Thoracic aorta (tissue), 2 donors: ENCODE measurements at regions not wholly inside any gene's neighbourhood (a gene's known extent, or its start where the extent isn't known, plus 50 kb on each side); places are given as distances from the start of the nearest gene placed in this dataset.

Experiments
- ATAC-seq: fragments of 150-250 bp; one replicate; pipeline ENCODE4 v1.8.0; 2017; ENCODE audit warnings: low read depth; ENCODE audit not compliant: insufficient number of reproducible peaks, low FRiP score
- DNase-seq: peaks from one replicate; pipeline ENCODE4 v3.0.0-alpha.2; 2020; ENCODE audit warnings: low spot score
- H3K27ac ChIP-seq, 2 donors: fragments of 200-600 bp; sonication (generic); 1 replicate in 1 of 2; 2 replicates in 1 of 2; pipeline ENCODE4 v1.5.1; 2016; ENCODE audit warnings: mild to moderate bottlenecking in 2 of 2, moderate library complexity in 2 of 2
- H3K27me3 ChIP-seq: fragments of 200-600 bp; sonication (generic); replicated peaks from 2 replicates; pipeline ENCODE4 v1.6.0; 2016; ENCODE audit warnings: mild to moderate bottlenecking; ENCODE audit not compliant: insufficient read depth
- H3K36me3 ChIP-seq: fragments of 200-600 bp; sonication (generic); one replicate; pipeline ENCODE4 v1.5.1; 2016
- H3K4me1 ChIP-seq, 2 donors: fragments of 200-600 bp; sonication (generic); 1 replicate in 1 of 2; 2 replicates in 1 of 2; pipeline versions ENCODE4 v1.5.1 to v1.6.0; 2016; ENCODE audit warnings: low read depth in 2 of 2, mild to moderate bottlenecking in 1 of 2; ENCODE audit not compliant: control insufficient read depth in 1 of 2
- H3K4me3 ChIP-seq: fragments of 200-600 bp; sonication (generic); 2 replicates; pipeline ENCODE4 v1.5.1; 2016; ENCODE audit warnings: mild to moderate bottlenecking
- H3K9me3 ChIP-seq: fragments of 200-600 bp; sonication (generic); 2 replicates; pipeline ENCODE4 v1.5.1; 2016
- CTCF ChIP-seq: fragments of 200-600 bp; sonication (generic); IDR thresholded peaks from one replicate; pipeline ENCODE4 v1.5.1; 2019; ENCODE audit warnings: antibody characterized with exemption

- peaks cover 3 to 10% of the 10 kb centered on the region in 2 donors for H3K4me1 ChIP-seq
- H3K27me3 ChIP-seq, result no peaks in the 10 kb centered on the region
- DNase-seq (no peak), ATAC-seq (no peak)
- no peaks in the 10 kb centered on the region for H3K9me3 ChIP-seq
- no peak overlapping the region for H3K4me3 ChIP-seq
- no peak for TF ChIP-seq CTCF
- no peaks in the 10 kb centered on the region for H3K36me3 ChIP-seq
- H3K27ac ChIP-seq, result no peak overlapping the region
Measured at GRCh38 chr14:61614693-61615092, 80.6 kb upstream of the HIF1A start.

DNA sequence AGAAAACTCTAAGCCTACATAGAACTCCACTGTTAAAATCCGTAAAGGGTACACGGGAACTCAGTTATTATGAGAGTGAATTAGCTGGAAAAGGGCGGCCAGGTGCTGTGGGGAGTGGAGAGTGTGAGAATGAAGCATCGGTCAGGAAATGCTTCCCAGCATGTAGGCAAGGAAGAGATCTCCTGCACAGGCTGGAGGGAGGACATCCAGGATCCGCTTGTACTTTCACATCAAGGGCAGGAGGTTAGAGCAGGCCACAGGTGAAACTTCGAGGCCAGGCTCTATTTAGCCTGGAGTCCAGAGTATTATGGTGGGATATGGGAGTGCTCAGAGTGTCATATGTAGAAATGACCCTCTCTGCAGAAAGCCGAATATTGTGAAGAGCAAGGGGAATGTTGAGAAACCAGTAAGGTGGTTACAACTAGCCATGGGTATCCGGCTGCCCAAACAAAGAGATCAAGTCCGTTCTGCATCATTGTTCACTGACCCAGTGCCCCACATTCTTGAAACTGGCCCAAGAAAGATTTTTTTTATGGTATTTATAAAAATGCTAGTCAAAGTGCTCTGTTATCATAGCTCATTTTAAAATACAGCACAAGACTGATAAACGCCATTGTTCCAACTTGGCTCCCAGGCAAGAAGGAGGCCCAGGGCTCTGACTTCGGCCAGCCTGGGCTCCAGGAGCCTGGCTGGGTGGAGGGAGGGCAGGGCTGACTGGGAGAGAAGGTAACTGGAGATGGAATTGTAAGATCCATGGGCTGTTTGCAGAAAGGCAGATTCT is 79.4 kb upstream of the HIF1A start:
- no peak overlapping the region for H3K4me3 ChIP-seq
- no peak for DNase-seq
- ATAC-seq, result no peak
- no peak for TF ChIP-seq CTCF
- H3K36me3 ChIP-seq, result no peaks in the 10 kb centered on the region
- no peaks in the 10 kb centered on the region for H3K27me3 ChIP-seq
- no peak overlapping the region for H3K27ac ChIP-seq
- no peaks in the 10 kb centered on the region for H3K9me3 ChIP-seq
- H3K4me1 ChIP-seq, result peaks cover 8 to 20% of the 10 kb centered on the region in 2 donors

DNA sequence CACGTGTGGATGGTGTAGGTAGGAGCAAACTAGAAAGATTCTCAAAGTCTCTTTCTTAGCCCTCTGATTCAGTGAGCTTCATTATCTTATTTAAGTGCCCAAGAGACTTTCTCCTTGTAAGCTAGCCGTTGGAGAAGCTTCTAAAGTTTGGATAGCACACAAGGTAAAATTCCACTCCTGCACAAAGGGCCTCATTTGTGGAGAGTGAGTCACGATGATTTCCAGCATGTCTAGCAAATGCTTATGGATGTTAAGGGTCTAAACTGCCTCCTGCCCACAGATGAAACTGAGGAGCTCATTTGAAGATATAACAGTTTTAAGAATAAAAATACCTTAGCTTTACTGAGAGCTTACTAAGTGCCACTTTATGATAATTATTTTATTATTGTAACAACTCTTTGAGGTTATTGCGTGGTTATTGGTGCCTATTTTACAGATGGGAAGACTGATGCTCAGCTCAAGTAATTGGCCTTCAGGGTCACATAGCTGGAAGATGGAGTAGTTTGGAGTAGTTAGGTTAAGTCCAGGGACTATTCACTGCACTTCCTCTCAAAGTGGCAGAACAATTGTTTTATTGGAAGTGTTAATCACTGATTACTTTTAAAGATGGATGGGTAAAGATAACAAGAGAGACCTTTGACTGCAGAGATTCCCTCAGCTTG is 78.7 kb upstream of the HIF1A start:
- TF ChIP-seq CTCF, result no peak
- no peak for ATAC-seq
- DNase-seq, result no peak

DNA sequence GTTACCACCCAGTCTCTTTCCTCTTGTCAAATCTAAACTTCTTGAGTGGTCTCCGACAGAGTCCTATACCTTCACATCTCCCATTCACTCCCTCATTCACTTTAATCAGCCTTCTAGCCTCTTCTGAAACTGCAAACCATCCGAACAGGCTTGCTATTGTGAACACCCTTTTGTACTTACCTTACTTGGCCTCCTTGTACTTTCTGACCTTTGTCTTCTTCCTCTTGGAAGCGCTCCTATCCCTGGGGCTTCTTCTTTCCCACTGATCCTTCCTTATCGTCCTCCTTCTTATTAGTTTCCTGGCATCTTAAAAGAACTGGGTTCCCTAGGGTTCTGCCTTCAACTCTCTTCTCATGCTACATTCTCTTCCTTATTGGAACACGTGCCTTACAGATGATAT is 76.9 kb upstream of the HIF1A start:
- Histone ChIP-seq H3K9me3 (no peaks in the 10 kb centered on the region), H3K4me3 (no peak overlapping the region), H3K36me3 (no peaks in the 10 kb centered on the region), H3K27me3 (no peaks in the 10 kb centered on the region), H3K27ac (no peak overlapping the region), H3K4me1 (peaks cover 8 to 21% of the 10 kb centered on the region in 2 donors)
- TF ChIP-seq CTCF, result no peak
- no peak for ATAC-seq
- no peak for DNase-seq

More for the DNA sequence above, 78.7 kb upstream of the HIF1A start:
- Histone ChIP-seq H3K4me1 (peaks cover 8 to 21% of the 10 kb centered on the region in 2 donors), H3K4me3 (no peak overlapping the region), H3K27me3 (no peaks in the 10 kb centered on the region), H3K9me3 (no peaks in the 10 kb centered on the region), H3K27ac (no peak overlapping the region), H3K36me3 (no peaks in the 10 kb centered on the region)

DNA sequence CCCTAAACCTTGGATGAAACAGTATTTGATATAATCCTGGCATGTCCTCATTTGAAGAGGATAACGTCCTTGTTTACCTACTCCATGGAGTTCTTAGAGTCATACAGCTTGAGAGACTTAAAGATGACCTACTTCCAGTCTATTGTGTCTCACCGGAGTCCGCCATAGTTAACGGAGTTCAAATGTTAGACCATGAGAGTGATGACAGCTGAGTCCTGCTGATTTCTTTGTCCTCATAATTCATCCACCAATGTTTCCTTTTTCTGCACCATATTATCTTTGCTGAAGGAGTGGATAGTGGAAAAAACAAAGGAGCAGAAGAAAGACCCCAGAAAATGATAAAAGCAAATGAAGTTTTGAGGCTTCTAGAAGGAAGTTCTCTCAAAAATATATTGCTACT is 75.8 kb upstream of the HIF1A start:
- TF ChIP-seq CTCF, result no peak
- Histone ChIP-seq H3K27me3 (no peaks in the 10 kb centered on the region), H3K9me3 (no peaks in the 10 kb centered on the region), H3K27ac (no peak overlapping the region), H3K4me3 (no peak overlapping the region), H3K4me1 (peaks cover 8 to 21% of the 10 kb centered on the region in 2 donors), H3K36me3 (no peaks in the 10 kb centered on the region)
- no peak for ATAC-seq
- no peak for DNase-seq
